ENCODE measurements at regions not wholly inside any gene's neighbourhood (a gene's known extent, or its start where the extent isn't known, plus 50 kb on each side); places are given as distances from the start of the nearest gene placed in this dataset.

GRCh38 chr3:54071601-54072000 is 50.8 kb upstream of the CACNA2D3 start:
- no peak for DNase-seq

GRCh38 chr3:54069961-54070360 is 52.4 kb upstream of the CACNA2D3 start:
- no peak for DNase-seq

- no peak for DNase-seq
Observed at GRCh38 chr3:54067055-54067698, 55.2 kb upstream of the CACNA2D3 start.

- no peak for DNase-seq
Observed at GRCh38 chr3:54066253-54066652, 56.1 kb upstream of the CACNA2D3 start.

GRCh38 chr3:54065586-54065985 is 56.8 kb upstream of the CACNA2D3 start:
- DNase-seq = no peak

GRCh38 chr3:54065140-54065539 is 57.2 kb upstream of the CACNA2D3 start:
- no peak for DNase-seq

GRCh38 chr3:54064486-54064885 is 57.9 kb upstream of the CACNA2D3 start:
- DNase-seq = no peak

GRCh38 chr3:54062546-54062945 is 59.8 kb upstream of the CACNA2D3 start:
- no peak for DNase-seq

GRCh38 chr3:54056521-54056920 is 65.8 kb upstream of the CACNA2D3 start:
- DNase-seq = no peak

GRCh38 chr3:54053882-54054281 is 68.5 kb upstream of the CACNA2D3 start:
- DNase-seq = no peak

- no peak for DNase-seq
Observed at GRCh38 chr3:54053211-54053610, 69.1 kb upstream of the CACNA2D3 start.

GRCh38 chr3:54047568-54047967 is 74.8 kb upstream of the CACNA2D3 start:
- no peak for DNase-seq

- no peak for DNase-seq
Observed at GRCh38 chr3:54046641-54047214, 75.6 kb upstream of the CACNA2D3 start.

GRCh38 chr3:54045061-54045815 is 77.1 kb upstream of the CACNA2D3 start:
- no peak for DNase-seq

GRCh38 chr3:54042259-54042823 is 80.0 kb upstream of the CACNA2D3 start:
- DNase-seq = no peak

GRCh38 chr3:54040476-54040875 is 81.9 kb upstream of the CACNA2D3 start:
- no peak for DNase-seq

GRCh38 chr3:54038391-54038790 is 84.0 kb upstream of the CACNA2D3 start:
- no peak for DNase-seq

GRCh38 chr3:54036543-54036942 is 85.8 kb upstream of the CACNA2D3 start:
- no peak for DNase-seq

- no peak for DNase-seq
Observed at GRCh38 chr3:54034971-54035370, 87.4 kb upstream of the CACNA2D3 start.

- no peak for DNase-seq
Observed at GRCh38 chr3:54033761-54034160, 88.6 kb upstream of the CACNA2D3 start.

- DNase-seq = no peak
Observed at GRCh38 chr3:54032598-54032997, 89.8 kb upstream of the CACNA2D3 start.

- no peak for DNase-seq
Observed at GRCh38 chr3:54028372-54028771, 94.0 kb upstream of the CACNA2D3 start.

- DNase-seq = no peak
Observed at GRCh38 chr3:54026543-54026942, 95.8 kb upstream of the CACNA2D3 start.

- DNase-seq = no peak
Observed at GRCh38 chr3:54021071-54021470, 101.3 kb upstream of the CACNA2D3 start.
